HG03060 (cell line): ENCODE measurements at regions not wholly inside any gene's neighbourhood (a gene's known extent, or its start where the extent isn't known, plus 50 kb on each side); places are given as distances from the start of the nearest gene placed in this dataset.
"Not testable (repeated sequence)": the region's sequence is repeated elsewhere in the genome, so short reads cannot be mapped to it uniquely, and the experiment has no call there.

Source experiments
- ATAC-seq: cut with Tn5 transposase; IDR thresholded peaks from one replicate; pipeline ENCODE4 v1.9.1; 2021; ENCODE audit warnings: low read depth, moderate number of reproducible peaks; ENCODE audit not compliant: unreplicated experiment

- ATAC-seq = no peak
Observed at GRCh38 chr3:146796078-146796477, 190.9 kb upstream of the PLSCR5 start.

- no peak for ATAC-seq
Observed at GRCh38 chr3:146783446-146783845, 178.3 kb upstream of the PLSCR5 start.

GRCh38 chr3:146781606-146782005 lies 176.5 kb upstream of the PLSCR5 start:
- no peak for ATAC-seq

- ATAC-seq = no peak
Observed at GRCh38 chr3:146781059-146781458, 175.9 kb upstream of the PLSCR5 start.

GRCh38 chr3:146780251-146780650 lies 175.1 kb upstream of the PLSCR5 start:
- ATAC-seq = no peak

- ATAC-seq = no peak
Observed at GRCh38 chr3:146777941-146778340, 172.8 kb upstream of the PLSCR5 start.

- ATAC-seq = no peak
Observed at GRCh38 chr3:146772211-146772743, 167.1 kb upstream of the PLSCR5 start.

GRCh38 chr3:146770881-146771280 lies 165.7 kb upstream of the PLSCR5 start:
- ATAC-seq = no peak

- no peak for ATAC-seq
Observed at GRCh38 chr3:146770301-146770700, 165.2 kb upstream of the PLSCR5 start.

GRCh38 chr3:146757759-146758158 lies 152.6 kb upstream of the PLSCR5 start:
- no peak for ATAC-seq

- no peak for ATAC-seq
Observed at GRCh38 chr3:146750196-146750595, 145.1 kb upstream of the PLSCR5 start.

GRCh38 chr3:146747928-146748327 lies 142.8 kb upstream of the PLSCR5 start:
- ATAC-seq = no peak

- no peak for ATAC-seq
Observed at GRCh38 chr3:146747051-146747450, 141.9 kb upstream of the PLSCR5 start.

GRCh38 chr3:146746190-146746589 lies 141.0 kb upstream of the PLSCR5 start:
- no peak for ATAC-seq

- ATAC-seq = no peak
Observed at GRCh38 chr3:146739203-146739671, 134.1 kb upstream of the PLSCR5 start.

GRCh38 chr3:146732325-146732724 lies 127.2 kb upstream of the PLSCR5 start:
- ATAC-seq = no peak

GRCh38 chr3:146715170-146715569 lies 110.0 kb upstream of the PLSCR5 start:
- no peak for ATAC-seq

GRCh38 chr3:146712806-146713205 lies 107.7 kb upstream of the PLSCR5 start:
- ATAC-seq = no peak

GRCh38 chr3:146709969-146710368 lies 104.8 kb upstream of the PLSCR5 start:
- no peak for ATAC-seq

- peak; percentile 69 for ATAC-seq
Observed at GRCh38 chr3:146705225-146705624, 100.1 kb upstream of the PLSCR5 start.

- ATAC-seq = no peak
Observed at GRCh38 chr3:146702237-146702636, 97.1 kb upstream of the PLSCR5 start.

GRCh38 chr3:146701246-146701645 lies 96.1 kb upstream of the PLSCR5 start:
- ATAC-seq = no peak

GRCh38 chr3:146700025-146700424 lies 94.9 kb upstream of the PLSCR5 start:
- ATAC-seq = not testable (repeated sequence)
